Caco-2 (cell line): ENCODE measurements at regions not wholly inside any gene's neighbourhood (a gene's known extent, or its start where the extent isn't known, plus 50 kb on each side); places are given as distances from the start of the nearest gene placed in this dataset.

Experiments
- BruUV-seq: library from RNA; stranded (reverse); fragments of 400-500 nt; replicated peaks from 2 replicates; lab custom pipeline; 2021; lab: Mats Ljungman, UMichigan
- CTCF ChIA-PET: fragments of 300-600 bp; sonication (Branson Sonifier 250); formaldehyde crosslinking; loops from one replicate; lab custom pipeline; 2022; ENCODE audit warnings: antibody characterized with exemption; lab: Charles Lee
- POLR2A ChIA-PET: fragments of 300-600 bp; sonication (Branson Sonifier 250); formaldehyde crosslinking; loops from one replicate; lab custom pipeline; 2022; ENCODE audit warnings: antibody characterized with exemption; lab: Charles Lee
- DNase-seq, 2 experiments: peaks; one replicate each; pipeline versions ENCODE4 v3.0.0 to v3.0.0-alpha.2; 2020 to 2022
- H3K27me3 ChIP-seq: replicated peaks from 2 replicates; pipeline ENCODE4 v1.6.0; 2011; ENCODE audit warnings: low read length; ENCODE audit not compliant: control insufficient read depth, insufficient read depth
- H3K36me3 ChIP-seq: 2 replicates; pipeline ENCODE4 v1.5.1; 2011; ENCODE audit warnings: low read length; ENCODE audit not compliant: control insufficient read depth, insufficient read depth
- H3K4me1 ChIP-seq: fragments of 250-450 bp; sonication (Bioruptor Pico); 2 replicates; pipeline ENCODE4 v1.5.1; 2020; ENCODE audit warnings: mild to moderate bottlenecking
- H3K4me3 ChIP-seq: 2 replicates; pipeline ENCODE4 v1.5.1; 2011; ENCODE audit warnings: low read depth, mild to moderate bottlenecking, control low read depth, low read length
- H3K9me3 ChIP-seq: fragments of 250-450 bp; sonication (Bioruptor Pico); 2 replicates; pipeline ENCODE4 v1.5.1; 2020; ENCODE audit warnings: mild to moderate bottlenecking, moderate library complexity
- H3K27ac Mint-ChIP-seq: one replicate; pipeline ENCODE4 v1.8.0; 2022; ENCODE audit warnings: mixed read lengths; ENCODE audit not compliant: unreplicated experiment
- H3K27me3 Mint-ChIP-seq: one replicate; pipeline ENCODE4 v1.8.0; 2022; ENCODE audit warnings: mixed read lengths; ENCODE audit not compliant: insufficient read depth, unreplicated experiment
- H3K36me3 Mint-ChIP-seq: one replicate; pipeline ENCODE4 v1.8.0; 2022; ENCODE audit warnings: mild to moderate bottlenecking, mixed read lengths; ENCODE audit not compliant: insufficient read depth, unreplicated experiment
- H3K4me1 Mint-ChIP-seq: one replicate; pipeline ENCODE4 v1.8.0; 2022; ENCODE audit warnings: low read depth, mixed read lengths; ENCODE audit not compliant: unreplicated experiment
- H3K4me3 Mint-ChIP-seq: one replicate; pipeline ENCODE4 v1.8.0; 2022; ENCODE audit warnings: mild to moderate bottlenecking, moderate library complexity, mixed read lengths; ENCODE audit not compliant: unreplicated experiment
- H3K9me3 Mint-ChIP-seq: one replicate; pipeline ENCODE4 v1.8.0; 2022; ENCODE audit warnings: mixed read lengths; ENCODE audit not compliant: unreplicated experiment
- intact Hi-C: fragments of 100-400 bp; cut with micrococcal nuclease; formaldehyde crosslinking; loops from one replicate; pipeline ENCODE4 v1.10.0; 2022; ENCODE audit not compliant: unreplicated experiment
- TF ChIP-seq, protein P1 (sequence below), 2 experiments: fragments of 200-600 bp in 1 of 2; IDR thresholded peaks; 1 replicate in 1 of 2; 2 replicates in 1 of 2; pipeline versions ENCODE4 v1.5.1 to v1.8.0; 2011 to 2022; ENCODE audit warnings: antibody characterized with exemption in 1 of 2, control low read depth in 1 of 2, inconsistent platforms in 1 of 2, low read depth in 1 of 2, low read length in 1 of 2, mild to moderate bottlenecking in 1 of 2, moderate library complexity in 1 of 2; ENCODE audit not compliant: insufficient read depth in 1 of 2, severe bottlenecking in 1 of 2, unreplicated experiment in 1 of 2

DNA sequence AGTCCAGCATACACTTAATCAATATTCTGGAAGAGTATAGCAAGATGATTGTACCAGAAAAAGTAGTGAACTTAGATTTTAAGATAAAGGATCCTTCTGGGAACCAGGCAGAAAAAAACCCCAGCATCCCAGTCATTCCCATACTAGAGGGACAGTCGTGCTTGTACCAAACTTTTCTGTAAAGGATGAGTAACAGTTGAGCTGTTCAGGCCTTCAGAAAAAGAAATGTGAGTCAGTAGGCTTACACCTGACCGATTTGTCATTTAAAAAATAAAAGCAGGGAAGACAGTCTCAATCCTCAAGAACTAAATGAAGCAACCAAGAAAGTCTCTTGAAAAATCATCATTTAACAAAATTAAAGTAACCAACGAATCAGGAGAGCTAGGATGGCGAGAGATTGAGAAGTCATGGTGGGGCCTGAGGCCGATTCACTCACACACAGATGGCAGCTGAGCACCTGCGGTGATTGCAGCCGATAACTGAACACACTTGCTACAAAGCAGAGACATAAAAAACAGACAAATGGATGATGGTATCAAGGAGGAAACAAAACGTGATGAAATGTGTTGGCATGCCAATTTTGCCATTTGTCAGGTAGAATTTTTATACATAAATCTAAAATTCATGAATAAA, 170.0 kb upstream of the ALKAL2 start:
- peaks cover 13% of the 10 kb centered on the region for H3K27me3 Mint-ChIP-seq
- no TSS peak for BruUV-seq
- TF ChIP-seq, protein P1, sequence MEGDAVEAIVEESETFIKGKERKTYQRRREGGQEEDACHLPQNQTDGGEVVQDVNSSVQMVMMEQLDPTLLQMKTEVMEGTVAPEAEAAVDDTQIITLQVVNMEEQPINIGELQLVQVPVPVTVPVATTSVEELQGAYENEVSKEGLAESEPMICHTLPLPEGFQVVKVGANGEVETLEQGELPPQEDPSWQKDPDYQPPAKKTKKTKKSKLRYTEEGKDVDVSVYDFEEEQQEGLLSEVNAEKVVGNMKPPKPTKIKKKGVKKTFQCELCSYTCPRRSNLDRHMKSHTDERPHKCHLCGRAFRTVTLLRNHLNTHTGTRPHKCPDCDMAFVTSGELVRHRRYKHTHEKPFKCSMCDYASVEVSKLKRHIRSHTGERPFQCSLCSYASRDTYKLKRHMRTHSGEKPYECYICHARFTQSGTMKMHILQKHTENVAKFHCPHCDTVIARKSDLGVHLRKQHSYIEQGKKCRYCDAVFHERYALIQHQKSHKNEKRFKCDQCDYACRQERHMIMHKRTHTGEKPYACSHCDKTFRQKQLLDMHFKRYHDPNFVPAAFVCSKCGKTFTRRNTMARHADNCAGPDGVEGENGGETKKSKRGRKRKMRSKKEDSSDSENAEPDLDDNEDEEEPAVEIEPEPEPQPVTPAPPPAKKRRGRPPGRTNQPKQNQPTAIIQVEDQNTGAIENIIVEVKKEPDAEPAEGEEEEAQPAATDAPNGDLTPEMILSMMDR (IDR thresholded peaks at IDR 0.05; ENCODE audit: insufficient read depth in 1 of 2, low read depth in 1 of 2, low read length in 1 of 2, severe bottlenecking in 1 of 2, unreplicated experiment in 1 of 2), result no peak
- Histone ChIP-seq H3K4me1 (no peaks in the 10 kb centered on the region), H3K9me3 (no peaks in the 10 kb centered on the region), H3K27me3 (peaks cover under 1% of the 10 kb centered on the region; the same call in 1 of the 2 replicates), H3K4me3 (no peak overlapping the region), H3K36me3 (no peaks in the 10 kb centered on the region)
- H3K9me3 Mint-ChIP-seq, result no peaks in the 10 kb centered on the region
- H3K27ac Mint-ChIP-seq, result no peak overlapping the region
- no peak overlapping the region for H3K4me3 Mint-ChIP-seq
- DNase-seq, result no peak
- ChIA-PET POLR2A (no interaction called here), CTCF (no interaction called here)
- intact Hi-C loops, result no loop called here
- no peaks in the 10 kb centered on the region for H3K36me3 Mint-ChIP-seq
- H3K4me1 Mint-ChIP-seq, result no peaks in the 10 kb centered on the region

DNA sequence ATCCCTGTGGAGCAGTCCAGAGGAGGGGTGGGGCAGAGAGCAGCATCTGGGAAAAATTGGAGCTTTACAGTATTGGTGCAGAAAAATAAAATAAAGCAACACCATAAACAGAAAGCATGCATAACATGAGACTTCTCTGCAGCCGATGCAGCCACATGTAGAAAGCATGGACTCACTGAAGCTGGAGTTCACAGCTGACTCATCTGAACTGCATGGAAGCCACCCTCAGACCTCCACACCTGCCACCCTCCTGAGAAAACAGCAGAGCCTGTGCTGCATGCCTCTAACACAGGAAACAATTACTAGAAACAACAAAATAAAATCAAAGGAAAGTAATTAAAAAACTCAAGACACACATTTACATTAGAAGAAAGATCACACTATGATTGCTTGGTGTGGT, 169.4 kb upstream of the ALKAL2 start:
- H3K9me3 ChIP-seq, result no peaks in the 10 kb centered on the region
- CTCF ChIA-PET, result no interaction called here
- DNase-seq, result no peak
- no peak overlapping the region for H3K4me3 Mint-ChIP-seq
- POLR2A ChIA-PET, result no interaction called here
- H3K9me3 Mint-ChIP-seq, result no peaks in the 10 kb centered on the region
- BruUV-seq, result no TSS peak
- intact Hi-C loops, result no loop called here
- no peaks in the 10 kb centered on the region for H3K4me1 ChIP-seq
- H3K27me3 Mint-ChIP-seq, result peaks cover 13% of the 10 kb centered on the region
- H3K27ac Mint-ChIP-seq, result no peak overlapping the region
- no peaks in the 10 kb centered on the region for H3K36me3 ChIP-seq
- H3K36me3 Mint-ChIP-seq, result no peaks in the 10 kb centered on the region
- no peak overlapping the region for H3K4me3 ChIP-seq
- peaks cover 1% of the 10 kb centered on the region; the same call in 1 of the 2 replicates for H3K27me3 ChIP-seq
- TF ChIP-seq, protein P1 (IDR thresholded peaks at IDR 0.05; ENCODE audit: insufficient read depth in 1 of 2, low read depth in 1 of 2, low read length in 1 of 2, severe bottlenecking in 1 of 2, unreplicated experiment in 1 of 2), result no peak
- no peaks in the 10 kb centered on the region for H3K4me1 Mint-ChIP-seq

DNA sequence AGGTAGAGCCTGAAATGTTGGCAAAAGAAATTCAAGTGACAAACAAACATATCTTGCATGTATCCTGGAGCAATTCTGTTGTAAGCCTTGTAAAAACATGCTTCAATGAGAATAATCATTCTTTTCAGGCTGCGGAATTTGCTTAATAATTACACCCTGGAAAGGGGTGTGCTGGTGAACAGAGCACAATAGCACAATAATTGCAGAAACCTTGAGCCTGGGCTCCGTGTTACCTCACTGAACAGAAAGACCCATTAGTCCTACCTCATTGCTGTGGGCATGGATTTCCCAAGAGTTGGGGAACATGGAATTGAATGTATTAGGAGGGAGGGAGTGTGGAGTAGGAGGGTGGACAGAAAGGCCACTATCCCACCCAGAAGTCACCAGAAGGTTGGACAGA, 168.0 kb upstream of the ALKAL2 start:
- ChIA-PET CTCF (no interaction called here), POLR2A (no interaction called here)
- intact Hi-C loops, result no loop called here
- Histone ChIP-seq H3K27me3 (peaks cover 1% of the 10 kb centered on the region; the same call in 1 of the 2 replicates), H3K4me3 (no peak overlapping the region), H3K4me1 (no peaks in the 10 kb centered on the region), H3K9me3 (no peaks in the 10 kb centered on the region), H3K36me3 (no peaks in the 10 kb centered on the region)
- Mint-ChIP-seq H3K4me1 (no peaks in the 10 kb centered on the region), H3K27me3 (peaks cover 20% of the 10 kb centered on the region), H3K4me3 (no peak overlapping the region), H3K27ac (no peak overlapping the region), H3K36me3 (no peaks in the 10 kb centered on the region), H3K9me3 (no peaks in the 10 kb centered on the region)
- TF ChIP-seq, protein P1 (IDR thresholded peaks at IDR 0.05; ENCODE audit: insufficient read depth in 1 of 2, low read depth in 1 of 2, low read length in 1 of 2, severe bottlenecking in 1 of 2, unreplicated experiment in 1 of 2), result no peak
- no TSS peak for BruUV-seq
- DNase-seq, result no peak
